GM12892 (cell line): ENCODE measurements at regions not wholly inside any gene's neighbourhood (a gene's known extent, or its start where the extent isn't known, plus 50 kb on each side); places are given as distances from the start of the nearest gene placed in this dataset.

Source experiments
- POLR2A ChIP-seq: IDR thresholded peaks from 2 replicates; pipeline ENCODE4 v1.6.1; 2011; ENCODE audit warnings: low read depth, low read length, control low read depth
- POLR2AphosphoS5 ChIP-seq: IDR thresholded peaks from 2 replicates; pipeline ENCODE4 v1.6.1; 2011; ENCODE audit warnings: low read depth, low read length, control low read depth

- no peak for TF ChIP-seq POLR2AphosphoS5
- no peak for TF ChIP-seq POLR2A
Measured at GRCh38 chr13:100733261-100733660, 58.7 kb upstream of the TMTC4 start.
